SK-N-SH (cell line): ENCODE measurements at regions not wholly inside any gene's neighbourhood (a gene's known extent, or its start where the extent isn't known, plus 50 kb on each side); places are given as distances from the start of the nearest gene placed in this dataset.

Experiments used
- CTCF ChIA-PET: fragments of 300-600, 350-600 bp; formaldehyde crosslinking; extraction: SDS; loops from one replicate; lab custom pipeline; 2021; lab: Yijun Ruan, JAX
- POLR2A ChIA-PET: fragments of 350-600 bp; sonication (Branson Sonifier 250); formaldehyde crosslinking; extraction: SDS; loops from one replicate; lab custom pipeline; 2020; ENCODE audit warnings: antibody characterized with exemption, inconsistent platforms; lab: Yijun Ruan, JAX
- DNase-seq: peaks from one replicate; pipeline ENCODE4 v3.0.0; 2012
- H2AFZ ChIP-seq: fragments of 200-600 bp; sonication (generic); 2 replicates; pipeline ENCODE4 v1.8.1; 2016; ENCODE audit warnings: antibody characterized with exemption, mild to moderate bottlenecking, low read depth
- H3F3A ChIP-seq: fragments of 200-600 bp; sonication (generic); replicated peaks from 2 replicates; pipeline ENCODE3; 2016; ENCODE audit warnings: antibody characterized with exemption, mild to moderate bottlenecking; ENCODE audit not compliant: insufficient read depth
- H3K27ac ChIP-seq, 2 experiments: fragments of 200-500 bp in 1 of 2; fragments of 200-600 bp in 1 of 2; sonication (Bioruptor generic) in 1 of 2; sonication (generic), shearing (Covaris generic) in 1 of 2; 2 replicates each; pipeline versions ENCODE4 v1.5.1 to v1.6.1; 2014 to 2016; ENCODE audit warnings: low read depth in 2 of 2, inconsistent platforms in 1 of 2, low read length in 1 of 2, mild to moderate bottlenecking in 1 of 2, mixed read lengths in 1 of 2
- H3K27me3 ChIP-seq: fragments of 200-600 bp; sonication (generic), shearing (Covaris generic); 2 replicates; pipeline ENCODE4 v1.6.1; 2016; ENCODE audit warnings: mixed run types; ENCODE audit not compliant: insufficient read depth
- H3K36me3 ChIP-seq, 2 experiments: fragments of 200-500 bp in 1 of 2; fragments of 200-600 bp in 1 of 2; sonication (Bioruptor generic) in 1 of 2; sonication (generic) in 1 of 2; replicated peaks in 1 of 2; 2 replicates each; pipeline versions ENCODE3 to v1.5.1; 2014 to 2016; ENCODE audit warnings: low read length in 1 of 2, mild to moderate bottlenecking in 1 of 2; ENCODE audit not compliant: insufficient read depth in 2 of 2, control insufficient read depth in 1 of 2
- H3K4me1 ChIP-seq, 2 experiments: fragments of 200-500 bp in 1 of 2; fragments of 200-600 bp in 1 of 2; sonication (Bioruptor generic) in 1 of 2; sonication (generic), shearing (Covaris generic) in 1 of 2; 2 replicates each; pipeline versions ENCODE4 v1.5.1 to v1.6.1; 2014 to 2016; ENCODE audit warnings: low read depth in 1 of 2, low read length in 1 of 2, mixed run types in 1 of 2; ENCODE audit not compliant: insufficient read depth in 2 of 2, control insufficient read depth in 1 of 2
- H3K4me2 ChIP-seq: fragments of 200-600 bp; sonication (generic), shearing (Covaris generic); 2 replicates; pipeline ENCODE4 v1.6.1; 2017; ENCODE audit warnings: mixed run types
- H3K4me3 ChIP-seq, 2 experiments: fragments of 200-500 bp in 1 of 2; fragments of 200-600 bp in 1 of 2; sonication (Bioruptor generic) in 1 of 2; sonication (generic), shearing (Covaris generic) in 1 of 2; 2 replicates each; pipeline versions ENCODE4 v1.5.1 to v1.8.1; 2014 to 2016; ENCODE audit warnings: low read depth in 2 of 2, inconsistent platforms in 1 of 2, low read length in 1 of 2, mild to moderate bottlenecking in 1 of 2, mixed read lengths in 1 of 2, moderate library complexity in 1 of 2
- H3K79me2 ChIP-seq: fragments of 200-600 bp; sonication (generic); 2 replicates; pipeline ENCODE4 v1.8.1; 2017; ENCODE audit warnings: mild to moderate bottlenecking; ENCODE audit not compliant: insufficient read depth
- H3K9ac ChIP-seq: fragments of 200-600 bp; sonication (generic); 2 replicates; pipeline ENCODE4 v1.6.1; 2017; ENCODE audit warnings: mixed run types
- H3K9me2 ChIP-seq: fragments of 200-600 bp; sonication (generic); 2 replicates; pipeline ENCODE4 v1.6.1; 2017; ENCODE audit warnings: mixed run types
- H3K9me3 ChIP-seq: fragments of 200-600 bp; sonication (generic); 2 replicates; pipeline ENCODE4 v1.6.1; 2017; ENCODE audit warnings: mixed run types, mild to moderate bottlenecking, moderate library complexity
- H4K20me1 ChIP-seq: fragments of 200-600 bp; sonication (generic); 2 replicates; pipeline ENCODE4 v1.6.1; 2017; ENCODE audit warnings: mild to moderate bottlenecking, mixed run types; ENCODE audit not compliant: insufficient read depth
- CTCF ChIP-seq: fragments of 200-600 bp; sonication (generic); IDR thresholded peaks from 2 replicates; pipeline ENCODE4 v1.6.1; 2017; ENCODE audit warnings: antibody characterized with exemption, mild to moderate bottlenecking, moderate library complexity
- EP300 ChIP-seq, 2 experiments: IDR thresholded peaks; 2 replicates each; pipeline versions ENCODE4 v1.4.0 to v1.6.1; 2012; ENCODE audit warnings: borderline replicate concordance in 1 of 2, low read depth in 1 of 2, low read length in 1 of 2
- FOSL2 ChIP-seq: IDR thresholded peaks from 2 replicates; pipeline ENCODE4 v1.4.0; 2012; ENCODE audit warnings: low read depth, mild to moderate bottlenecking, moderate library complexity, borderline replicate concordance
- FOXM1 ChIP-seq: IDR thresholded peaks from 2 replicates; pipeline ENCODE4 v1.4.0; 2012; ENCODE audit warnings: low read depth, mild to moderate bottlenecking
- GATA2 ChIP-seq: sonication (generic); formaldehyde crosslinking; IDR thresholded peaks from 2 replicates; pipeline ENCODE4 v1.5.0; 2020; ENCODE audit warnings: mild to moderate bottlenecking, missing genetic modification reagents
- JUND ChIP-seq: IDR thresholded peaks from 2 replicates; pipeline ENCODE4 v1.4.0; 2012
- PBX3 ChIP-seq: IDR thresholded peaks from 2 replicates; pipeline ENCODE4; 2012
- POLR2AphosphoS5 ChIP-seq: IDR thresholded peaks from 2 replicates; pipeline ENCODE4 v1.6.1; 2012; ENCODE audit warnings: low read depth, low read length
- RAD21 ChIP-seq: IDR thresholded peaks from 2 replicates; pipeline ENCODE4 v1.6.1; 2012; ENCODE audit warnings: mild to moderate bottlenecking, low read length
- SMC3 ChIP-seq: IDR thresholded peaks from 2 replicates; pipeline ENCODE4 v1.6.1; 2012; ENCODE audit warnings: low read depth, low read length, improper control_type of control experiment
- TCF12 ChIP-seq: IDR thresholded peaks from 2 replicates; pipeline ENCODE4 v1.4.0; 2012
- YY1 ChIP-seq: IDR thresholded peaks from 2 replicates; pipeline ENCODE4 v1.4.0; 2012; ENCODE audit warnings: low read depth, mild to moderate bottlenecking
- WGBS: methylation state at CpG from one replicate; pipeline ENCODE4 v1.1.6; 2017; ENCODE audit warnings: low lambda C conversion rate; 5-methylcytosine and 5-hydroxymethylcytosine counted together
- TF ChIP-seq, protein P1 (sequence below): IDR thresholded peaks from 2 replicates; pipeline ENCODE4 v1.4.0; 2012; ENCODE audit warnings: low read depth
- TF ChIP-seq, protein P2 (sequence below): fragments of 150-350 bp; IDR thresholded peaks from 2 replicates; pipeline ENCODE4 v1.6.1; 2016; ENCODE audit warnings: mild to moderate bottlenecking, low read depth, low read length
- TF ChIP-seq, protein P3 (sequence below): IDR thresholded peaks from 2 replicates; pipeline ENCODE4 v1.4.0; 2012; ENCODE audit warnings: low read depth, borderline replicate concordance

DNA sequence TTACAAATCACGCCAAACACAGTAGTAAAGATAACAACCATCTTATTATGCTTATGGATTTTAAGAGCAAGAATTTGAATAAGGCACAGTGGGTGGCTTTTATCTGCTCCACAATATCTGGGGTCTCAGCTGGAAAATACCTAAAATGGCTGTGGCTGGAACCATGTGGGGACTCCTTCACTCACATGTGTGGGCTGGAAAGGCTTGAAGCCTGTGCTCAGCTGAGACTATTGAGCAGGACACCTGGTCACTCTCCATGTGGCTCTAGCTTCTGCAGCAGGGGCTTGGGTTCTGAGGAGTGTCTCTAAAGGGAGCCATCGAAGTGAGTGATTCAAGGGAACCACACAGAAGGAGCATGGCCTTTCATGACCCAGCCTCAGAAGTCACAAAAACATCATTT is 239.6 kb upstream of the B3GALT2 start (continued):
- no peak for TF ChIP-seq YY1

- CTCF ChIA-PET = no interaction called here
Measured at GRCh38 chr1:193421487-193421886, 235.1 kb upstream of the B3GALT2 start.

More at GRCh38 chr1:193421487-193421886, 235.1 kb upstream of the B3GALT2 start:
- Histone ChIP-seq H3K4me1 (peaks cover 0 to 4% of the 10 kb centered on the region in 2 experiments; a peak in 3 of 4 replicates), H2AFZ (no peak overlapping the region), H3K9me2 (no peaks in the 10 kb centered on the region), H3K27ac (no peak overlapping the region), H3K4me3 (no peak overlapping the region), H3K36me3 (no peaks in the 10 kb centered on the region), H3K9me3 (no peaks in the 10 kb centered on the region), H3K9ac (no peak overlapping the region), H3K4me2 (no peak overlapping the region), H3K27me3 (no peaks in the 10 kb centered on the region), H3K79me2 (no peaks in the 10 kb centered on the region), H4K20me1 (no peaks in the 10 kb centered on the region), H3F3A (no peaks in the 10 kb centered on the region)
- POLR2A ChIA-PET = no interaction called here
- no peak for DNase-seq
- TF ChIP-seq, protein P1, sequence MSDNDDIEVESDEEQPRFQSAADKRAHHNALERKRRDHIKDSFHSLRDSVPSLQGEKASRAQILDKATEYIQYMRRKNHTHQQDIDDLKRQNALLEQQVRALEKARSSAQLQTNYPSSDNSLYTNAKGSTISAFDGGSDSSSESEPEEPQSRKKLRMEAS = no peak
- no peak for TF ChIP-seq RAD21
- no peak for TF ChIP-seq FOXM1
- TF ChIP-seq, protein P2, sequence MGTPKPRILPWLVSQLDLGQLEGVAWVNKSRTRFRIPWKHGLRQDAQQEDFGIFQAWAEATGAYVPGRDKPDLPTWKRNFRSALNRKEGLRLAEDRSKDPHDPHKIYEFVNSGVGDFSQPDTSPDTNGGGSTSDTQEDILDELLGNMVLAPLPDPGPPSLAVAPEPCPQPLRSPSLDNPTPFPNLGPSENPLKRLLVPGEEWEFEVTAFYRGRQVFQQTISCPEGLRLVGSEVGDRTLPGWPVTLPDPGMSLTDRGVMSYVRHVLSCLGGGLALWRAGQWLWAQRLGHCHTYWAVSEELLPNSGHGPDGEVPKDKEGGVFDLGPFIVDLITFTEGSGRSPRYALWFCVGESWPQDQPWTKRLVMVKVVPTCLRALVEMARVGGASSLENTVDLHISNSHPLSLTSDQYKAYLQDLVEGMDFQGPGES = no peak
- no peak for TF ChIP-seq GATA2 (CRISPR knock-in tag)
- TF ChIP-seq TCF12 = no peak
- no peak for TF ChIP-seq YY1
- no peak for TF ChIP-seq POLR2AphosphoS5
- no peak for TF ChIP-seq PBX3
- TF ChIP-seq, protein P3, sequence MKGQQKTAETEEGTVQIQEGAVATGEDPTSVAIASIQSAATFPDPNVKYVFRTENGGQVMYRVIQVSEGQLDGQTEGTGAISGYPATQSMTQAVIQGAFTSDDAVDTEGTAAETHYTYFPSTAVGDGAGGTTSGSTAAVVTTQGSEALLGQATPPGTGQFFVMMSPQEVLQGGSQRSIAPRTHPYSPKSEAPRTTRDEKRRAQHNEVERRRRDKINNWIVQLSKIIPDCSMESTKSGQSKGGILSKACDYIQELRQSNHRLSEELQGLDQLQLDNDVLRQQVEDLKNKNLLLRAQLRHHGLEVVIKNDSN = no peak
- TF ChIP-seq SMC3 = no peak
- TF ChIP-seq FOSL2 = no peak
- TF ChIP-seq EP300 (IDR thresholded peaks at IDR 0.05; ENCODE audit: borderline replicate concordance in 1 of 2, low read depth in 1 of 2, low read length in 1 of 2) = no peak
- no peak for TF ChIP-seq JUND
- no peak for TF ChIP-seq CTCF
- WGBS = 83% methylated on average over 4 of the region's 4 CpGs
